Natural killer cell (primary cell): ENCODE measurements at regions not wholly inside any gene's neighbourhood (a gene's known extent, or its start where the extent isn't known, plus 50 kb on each side); places are given as distances from the start of the nearest gene placed in this dataset.

Source experiments
- ATAC-seq, 3 donors: fragments of 150-1000 bp in 2 of 3; fragments of 200-7000 bp in 1 of 3; cut with Tn5 transposase; 1 replicate in 1 of 3; 2 replicates in 2 of 3; pipeline ENCODE4 v1.10.0; 2021; ENCODE audit warnings: mild to moderate bottlenecking in 2 of 3, moderate library complexity in 2 of 3
- DNase-seq, 2 donors: peaks; one replicate each; pipeline versions ENCODE4 v3.0.0 to v3.0.0-alpha.2; 2013 to 2021; ENCODE audit warnings: mixed read lengths in 1 of 2
- H3K27ac ChIP-seq: one replicate; pipeline ENCODE4 v1.5.1; 2013; ENCODE audit warnings: mild to moderate bottlenecking, low read length
- H3K27me3 ChIP-seq: one replicate; pipeline ENCODE4 v1.6.1; 2013; ENCODE audit warnings: low read length; ENCODE audit not compliant: control insufficient read depth, insufficient read depth
- H3K36me3 ChIP-seq: one replicate; pipeline ENCODE4 v1.6.1; 2013; ENCODE audit warnings: low read length; ENCODE audit not compliant: control insufficient read depth, insufficient read depth
- H3K4me1 ChIP-seq: one replicate; pipeline ENCODE4 v1.6.1; 2013; ENCODE audit warnings: low read length; ENCODE audit not compliant: control insufficient read depth, insufficient read depth
- H3K4me3 ChIP-seq: one replicate; pipeline ENCODE4 v1.5.1; 2013; ENCODE audit warnings: low read length
- H3K9me3 ChIP-seq: one replicate; pipeline ENCODE4 v1.6.1; 2013; ENCODE audit warnings: low read length; ENCODE audit not compliant: control insufficient read depth, insufficient read depth
- H3K27ac Mint-ChIP-seq, 2 donors: one replicate each; pipeline ENCODE4 v1.8.0; 2022; ENCODE audit warnings: mild to moderate bottlenecking in 2 of 2, mixed read lengths in 2 of 2, moderate library complexity in 1 of 2
- H3K27me3 Mint-ChIP-seq, 2 donors: one replicate each; pipeline ENCODE4 v1.8.0; 2022; ENCODE audit warnings: low read depth in 2 of 2, mixed read lengths in 2 of 2
- H3K36me3 Mint-ChIP-seq: one replicate; pipeline ENCODE4 v1.8.0; 2022; ENCODE audit warnings: mixed read lengths
- H3K4me1 Mint-ChIP-seq, 2 donors: one replicate each; pipeline ENCODE4 v1.8.0; 2022; ENCODE audit warnings: mixed read lengths in 2 of 2
- H3K4me3 Mint-ChIP-seq: one replicate; pipeline ENCODE4 v1.8.0; 2022; ENCODE audit warnings: mild to moderate bottlenecking, moderate library complexity, mixed read lengths
- H3K9me3 Mint-ChIP-seq, 2 donors: one replicate each; pipeline ENCODE4 v1.8.0; 2022; ENCODE audit warnings: mixed read lengths in 2 of 2
- CTCF ChIP-seq: fragments of 200-600 bp; IDR thresholded peaks from one replicate; pipeline ENCODE4 v1.8.0; 2022; ENCODE audit warnings: antibody characterized with exemption
- WGBS: methylation state at CpG from one replicate; pipeline ENCODE4 v1.1.7; 2013; ENCODE audit warnings: missing lambda C conversion rate; ENCODE audit not compliant: insufficient coverage; 5-methylcytosine and 5-hydroxymethylcytosine counted together
- intact Hi-C: fragments of 100-400 bp; cut with micrococcal nuclease; formaldehyde crosslinking; loops from one replicate; pipeline ENCODE4 v1.14.2; 2022

DNA sequence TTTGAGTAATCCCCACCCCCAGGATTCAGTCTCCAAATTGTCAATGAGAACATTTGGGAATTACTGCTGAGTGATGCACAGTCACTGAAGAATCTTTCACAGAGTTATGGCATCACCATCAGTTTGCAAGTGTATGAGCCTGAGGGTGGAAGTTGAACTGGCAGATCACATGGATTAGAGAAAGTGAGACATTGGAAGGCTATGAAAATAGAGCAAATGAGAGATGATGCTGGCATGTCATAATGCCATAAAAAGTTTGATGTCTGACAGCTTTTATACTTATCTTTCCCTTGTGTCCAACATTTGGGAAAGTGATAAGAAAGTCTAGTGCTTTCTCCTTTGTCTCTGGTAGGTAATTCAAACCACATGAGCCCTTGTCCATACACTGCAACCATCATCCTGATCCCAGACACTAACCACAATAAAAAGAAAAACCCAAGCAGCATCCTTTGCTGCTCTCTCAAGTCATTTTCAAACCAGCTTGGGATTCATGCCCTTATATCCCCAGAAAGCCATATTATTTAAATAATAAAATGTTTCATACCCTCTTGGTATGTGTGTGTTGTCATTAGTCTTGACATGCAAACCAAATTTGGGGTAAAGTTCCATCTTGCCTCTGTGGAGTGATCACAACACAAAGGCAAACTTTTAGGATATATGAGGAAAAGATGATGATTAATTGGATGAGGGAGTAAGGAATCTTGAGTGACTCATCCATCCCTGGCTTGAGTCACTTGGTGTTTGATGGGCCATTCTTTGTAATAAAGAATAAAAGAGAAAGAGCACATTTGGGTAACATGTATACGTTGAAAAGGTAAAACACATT, 438.9 kb downstream of the GRXCR1 start:
- no peak overlapping the region for H3K4me3 Mint-ChIP-seq
- Histone ChIP-seq H3K27ac (no peak overlapping the region), H3K36me3 (no peaks in the 10 kb centered on the region), H3K9me3 (peaks cover 3% of the 10 kb centered on the region), H3K27me3 (no peaks in the 10 kb centered on the region), H3K4me1 (no peaks in the 10 kb centered on the region), H3K4me3 (no peak overlapping the region)
- H3K27ac Mint-ChIP-seq, result no peak overlapping the region
- WGBS, result 83% methylated on average over 1 of the region's 1 CpG
- H3K4me1 Mint-ChIP-seq, result no peaks in the 10 kb centered on the region
- no peak for ATAC-seq
- TF ChIP-seq CTCF, result no peak
- peaks cover 10 to 18% of the 10 kb centered on the region in 2 donors for H3K9me3 Mint-ChIP-seq
- H3K27me3 Mint-ChIP-seq, result no peaks in the 10 kb centered on the region
- DNase-seq, result no peak
- intact Hi-C loops, result no loop called here
- no peaks in the 10 kb centered on the region for H3K36me3 Mint-ChIP-seq

DNA sequence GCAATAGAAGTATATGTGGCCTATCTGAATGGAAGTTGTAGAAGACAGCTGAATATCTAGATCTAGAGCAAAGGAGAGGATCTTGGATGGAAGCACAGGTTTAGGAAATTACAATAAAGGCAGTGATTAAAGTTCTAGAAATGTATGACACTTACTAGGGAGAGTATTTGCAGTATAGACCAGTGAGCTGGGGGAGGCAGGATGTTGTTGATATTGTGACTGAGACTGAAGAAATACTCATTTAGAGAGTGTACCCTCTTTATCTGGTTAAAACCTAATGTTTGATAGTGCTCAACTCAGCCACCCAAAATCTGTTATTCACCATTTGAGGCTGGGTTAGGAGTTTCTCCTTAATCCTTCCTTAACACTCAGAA, 439.5 kb downstream of the GRXCR1 start:
- Mint-ChIP-seq H3K27ac (no peak overlapping the region), H3K4me3 (no peak overlapping the region), H3K9me3 (peaks cover 10 to 18% of the 10 kb centered on the region in 2 donors), H3K4me1 (no peaks in the 10 kb centered on the region), H3K36me3 (no peaks in the 10 kb centered on the region), H3K27me3 (no peaks in the 10 kb centered on the region)
- Histone ChIP-seq H3K9me3 (peaks cover 3% of the 10 kb centered on the region), H3K27ac (no peak overlapping the region), H3K4me3 (no peak overlapping the region), H3K4me1 (no peaks in the 10 kb centered on the region), H3K36me3 (no peaks in the 10 kb centered on the region), H3K27me3 (no peaks in the 10 kb centered on the region)
- TF ChIP-seq CTCF, result no peak
- no peak for DNase-seq
- intact Hi-C loops, result no loop called here
- ATAC-seq, result no peak

- Mint-ChIP-seq H3K4me3 (no peak overlapping the region), H3K27ac (no peak overlapping the region)
These were observed 445.2 kb downstream of the GRXCR1 start for GRCh38 chr4:43337707-43338106.

More at GRCh38 chr4:43337707-43338106, 445.2 kb downstream of the GRXCR1 start:
- Mint-ChIP-seq H3K9me3 (peaks cover 9 to 24% of the 10 kb centered on the region in 2 donors), H3K36me3 (no peaks in the 10 kb centered on the region), H3K4me1 (no peaks in the 10 kb centered on the region), H3K27me3 (no peaks in the 10 kb centered on the region)
- no peaks in the 10 kb centered on the region for H3K4me1 ChIP-seq
- no peaks in the 10 kb centered on the region for H3K9me3 ChIP-seq
- H3K36me3 ChIP-seq, result no peaks in the 10 kb centered on the region
- no peak for TF ChIP-seq CTCF
- intact Hi-C loops, result no loop called here
- ATAC-seq, result no peak
- H3K27ac ChIP-seq, result no peak overlapping the region
- no peak for DNase-seq
- no peak overlapping the region for H3K4me3 ChIP-seq
- H3K27me3 ChIP-seq, result no peaks in the 10 kb centered on the region
